Neural cell (in vitro differentiated cells): ENCODE measurements at regions not wholly inside any gene's neighbourhood (a gene's known extent, or its start where the extent isn't known, plus 50 kb on each side); places are given as distances from the start of the nearest gene placed in this dataset.

ENCODE experiments used
- H2AFZ ChIP-seq: fragments of 200-600, 300-800 bp; sonication (generic), shearing (Covaris generic); 2 replicates; pipeline ENCODE4 v1.6.0; 2014; ENCODE audit warnings: low read depth, mild to moderate bottlenecking, antibody characterized with exemption, low read length, moderate library complexity
- H3F3A ChIP-seq: fragments of 200-600 bp; shearing (Covaris generic); 2 replicates; pipeline ENCODE4 v1.6.1; 2016; ENCODE audit warnings: mild to moderate bottlenecking, moderate library complexity, mixed read lengths, antibody characterized with exemption, low read length; ENCODE audit not compliant: insufficient read depth, poor library complexity, severe bottlenecking
- H3K27ac ChIP-seq: fragments of 200-600, 300-800 bp; sonication (generic), shearing (Covaris generic); 2 replicates; pipeline ENCODE4 v1.5.1; 2014; ENCODE audit warnings: mild to moderate bottlenecking, low read length, moderate library complexity
- H3K27me3 ChIP-seq: fragments of 300-800, 200-600 bp; sonication (generic), shearing (Covaris generic); 2 replicates; pipeline ENCODE4 v1.6.0; 2014; ENCODE audit warnings: mild to moderate bottlenecking, low read depth, low read length, moderate library complexity; ENCODE audit not compliant: insufficient read depth
- H3K36me3 ChIP-seq: fragments of 300-800, 200-600 bp; sonication (generic), shearing (Covaris generic); 2 replicates; pipeline ENCODE4 v1.5.1; 2014; ENCODE audit warnings: mild to moderate bottlenecking, antibody characterized with exemption, low read length, moderate library complexity; ENCODE audit not compliant: insufficient read depth
- H3K4me2 ChIP-seq: fragments of 300-800, 200-600 bp; sonication (generic), shearing (Covaris generic); 2 replicates; pipeline ENCODE4 v1.6.0; 2014; ENCODE audit warnings: mild to moderate bottlenecking, low read length
- H3K4me3 ChIP-seq: fragments of 300-800, 200-600 bp; sonication (generic), shearing (Covaris generic); 2 replicates; pipeline ENCODE4 v1.5.1; 2014; ENCODE audit warnings: mild to moderate bottlenecking, low read length, moderate library complexity
- H3K79me2 ChIP-seq: fragments of 200-600 bp; shearing (Covaris generic); replicated peaks from 2 replicates; pipeline ENCODE4 v1.6.0; 2014; ENCODE audit warnings: mild to moderate bottlenecking, low read length, moderate library complexity; ENCODE audit not compliant: insufficient read depth
- H3K9ac ChIP-seq: fragments of 300-800, 200-600 bp; sonication (generic), shearing (Covaris generic); 2 replicates; pipeline ENCODE4 v1.6.1; 2016; ENCODE audit warnings: mild to moderate bottlenecking, low read length, mixed read lengths
- H3K9me2 ChIP-seq: fragments of 200-600 bp; shearing (Covaris generic); 2 replicates; pipeline ENCODE4 v1.6.1; 2016; ENCODE audit warnings: mild to moderate bottlenecking, low read length, mixed read lengths; ENCODE audit not compliant: insufficient read depth
- H3K9me3 ChIP-seq: fragments of 200-600, 300-800 bp; sonication (generic), shearing (Covaris generic); 2 replicates; pipeline ENCODE4 v1.6.1; 2016; ENCODE audit warnings: mild to moderate bottlenecking, mixed run types, low read length, moderate library complexity, mixed read lengths
- H4K20me1 ChIP-seq: fragments of 200-600 bp; shearing (Covaris generic); 2 replicates; pipeline ENCODE4 v1.6.1; 2016; ENCODE audit warnings: mild to moderate bottlenecking, mixed run types; ENCODE audit not compliant: insufficient read depth
- EP300 ChIP-seq: fragments of 450-650 bp; conservative IDR thresholded peaks from 2 replicates; pipeline ENCODE4 v1.6.1; 2014; ENCODE audit warnings: antibody characterized with exemption, mild to moderate bottlenecking, moderate library complexity; ENCODE audit not compliant: poor library complexity, severe bottlenecking
- EZH2 ChIP-seq: fragments of 200-600, 300-800 bp; shearing (Covaris generic), sonication (generic); IDR thresholded peaks from 2 replicates; pipeline ENCODE4 v1.6.1; 2014; ENCODE audit warnings: antibody characterized with exemption, low read length, borderline replicate concordance, mild to moderate bottlenecking; ENCODE audit not compliant: insufficient read depth, poor library complexity, severe bottlenecking
- MXI1 ChIP-seq: fragments of 450-650 bp; conservative IDR thresholded peaks from 2 replicates; pipeline ENCODE4 v1.6.1; 2014; ENCODE audit warnings: antibody characterized with exemption, mild to moderate bottlenecking; ENCODE audit not compliant: poor library complexity, severe bottlenecking
- POLR2AphosphoS5 ChIP-seq: IDR thresholded peaks from 2 replicates; pipeline ENCODE4 v1.6.1; 2012
- RAD21 ChIP-seq: fragments of 450-650 bp; conservative IDR thresholded peaks from 2 replicates; pipeline ENCODE4 v1.6.1; 2014; ENCODE audit warnings: antibody characterized with exemption, mild to moderate bottlenecking, moderate library complexity
- SMC3 ChIP-seq: fragments of 450-650 bp; conservative IDR thresholded peaks from 2 replicates; pipeline ENCODE4 v1.6.1; 2014; ENCODE audit warnings: antibody characterized with exemption, mild to moderate bottlenecking, moderate library complexity; ENCODE audit not compliant: poor library complexity
- TAF1 ChIP-seq: IDR thresholded peaks from 2 replicates; pipeline ENCODE4 v1.6.1; 2012; ENCODE audit warnings: low read depth
- TF ChIP-seq, protein P1 (sequence below): IDR thresholded peaks from 2 replicates; pipeline ENCODE4 v1.6.1; 2012; ENCODE audit warnings: borderline replicate concordance
- TF ChIP-seq, protein P2 (sequence below): fragments of 450-650 bp; IDR thresholded peaks from 2 replicates; pipeline ENCODE4 v1.5.1; 2014; ENCODE audit warnings: antibody characterized with exemption, mild to moderate bottlenecking, moderate library complexity; ENCODE audit not compliant: poor library complexity, severe bottlenecking

GRCh38 chr10:81101062-81101461 lies 563.4 kb downstream of the SH2D4B start (continued):
- TF ChIP-seq, protein P1, sequence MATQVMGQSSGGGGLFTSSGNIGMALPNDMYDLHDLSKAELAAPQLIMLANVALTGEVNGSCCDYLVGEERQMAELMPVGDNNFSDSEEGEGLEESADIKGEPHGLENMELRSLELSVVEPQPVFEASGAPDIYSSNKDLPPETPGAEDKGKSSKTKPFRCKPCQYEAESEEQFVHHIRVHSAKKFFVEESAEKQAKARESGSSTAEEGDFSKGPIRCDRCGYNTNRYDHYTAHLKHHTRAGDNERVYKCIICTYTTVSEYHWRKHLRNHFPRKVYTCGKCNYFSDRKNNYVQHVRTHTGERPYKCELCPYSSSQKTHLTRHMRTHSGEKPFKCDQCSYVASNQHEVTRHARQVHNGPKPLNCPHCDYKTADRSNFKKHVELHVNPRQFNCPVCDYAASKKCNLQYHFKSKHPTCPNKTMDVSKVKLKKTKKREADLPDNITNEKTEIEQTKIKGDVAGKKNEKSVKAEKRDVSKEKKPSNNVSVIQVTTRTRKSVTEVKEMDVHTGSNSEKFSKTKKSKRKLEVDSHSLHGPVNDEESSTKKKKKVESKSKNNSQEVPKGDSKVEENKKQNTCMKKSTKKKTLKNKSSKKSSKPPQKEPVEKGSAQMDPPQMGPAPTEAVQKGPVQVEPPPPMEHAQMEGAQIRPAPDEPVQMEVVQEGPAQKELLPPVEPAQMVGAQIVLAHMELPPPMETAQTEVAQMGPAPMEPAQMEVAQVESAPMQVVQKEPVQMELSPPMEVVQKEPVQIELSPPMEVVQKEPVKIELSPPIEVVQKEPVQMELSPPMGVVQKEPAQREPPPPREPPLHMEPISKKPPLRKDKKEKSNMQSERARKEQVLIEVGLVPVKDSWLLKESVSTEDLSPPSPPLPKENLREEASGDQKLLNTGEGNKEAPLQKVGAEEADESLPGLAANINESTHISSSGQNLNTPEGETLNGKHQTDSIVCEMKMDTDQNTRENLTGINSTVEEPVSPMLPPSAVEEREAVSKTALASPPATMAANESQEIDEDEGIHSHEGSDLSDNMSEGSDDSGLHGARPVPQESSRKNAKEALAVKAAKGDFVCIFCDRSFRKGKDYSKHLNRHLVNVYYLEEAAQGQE, result no peak

GRCh38 chr10:81104494-81104893 lies 566.8 kb downstream of the SH2D4B start:
- Histone ChIP-seq H4K20me1 (no peaks in the 10 kb centered on the region), H3K4me3 (no peak overlapping the region), H3K4me2 (no peak overlapping the region), H3K79me2 (no peaks in the 10 kb centered on the region), H3K9me3 (no peaks in the 10 kb centered on the region), H3K27me3 (no peaks in the 10 kb centered on the region), H3K27ac (no peak overlapping the region), H3K9ac (no peak overlapping the region), H3F3A (no peaks in the 10 kb centered on the region), H3K9me2 (no peaks in the 10 kb centered on the region), H2AFZ (no peak overlapping the region), H3K36me3 (no peaks in the 10 kb centered on the region)
- no peak for TF ChIP-seq POLR2AphosphoS5
- TF ChIP-seq, protein P2, sequence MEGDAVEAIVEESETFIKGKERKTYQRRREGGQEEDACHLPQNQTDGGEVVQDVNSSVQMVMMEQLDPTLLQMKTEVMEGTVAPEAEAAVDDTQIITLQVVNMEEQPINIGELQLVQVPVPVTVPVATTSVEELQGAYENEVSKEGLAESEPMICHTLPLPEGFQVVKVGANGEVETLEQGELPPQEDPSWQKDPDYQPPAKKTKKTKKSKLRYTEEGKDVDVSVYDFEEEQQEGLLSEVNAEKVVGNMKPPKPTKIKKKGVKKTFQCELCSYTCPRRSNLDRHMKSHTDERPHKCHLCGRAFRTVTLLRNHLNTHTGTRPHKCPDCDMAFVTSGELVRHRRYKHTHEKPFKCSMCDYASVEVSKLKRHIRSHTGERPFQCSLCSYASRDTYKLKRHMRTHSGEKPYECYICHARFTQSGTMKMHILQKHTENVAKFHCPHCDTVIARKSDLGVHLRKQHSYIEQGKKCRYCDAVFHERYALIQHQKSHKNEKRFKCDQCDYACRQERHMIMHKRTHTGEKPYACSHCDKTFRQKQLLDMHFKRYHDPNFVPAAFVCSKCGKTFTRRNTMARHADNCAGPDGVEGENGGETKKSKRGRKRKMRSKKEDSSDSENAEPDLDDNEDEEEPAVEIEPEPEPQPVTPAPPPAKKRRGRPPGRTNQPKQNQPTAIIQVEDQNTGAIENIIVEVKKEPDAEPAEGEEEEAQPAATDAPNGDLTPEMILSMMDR, result no peak
- TF ChIP-seq SMC3, result no peak
- no peak for TF ChIP-seq EZH2
- TF ChIP-seq, protein P1, result no peak
- TF ChIP-seq RAD21, result no peak
- TF ChIP-seq EP300, result no peak
- no peak for TF ChIP-seq MXI1
- TF ChIP-seq TAF1, result no peak
